GM19468 (cell line): ENCODE measurements at regions not wholly inside any gene's neighbourhood (a gene's known extent, or its start where the extent isn't known, plus 50 kb on each side); places are given as distances from the start of the nearest gene placed in this dataset.
A peak's percentile ranks its signal among the peaks of the same experiment; 100 is the strongest.
"Not testable (repeated sequence)": the region's sequence is repeated elsewhere in the genome, so short reads cannot be mapped to it uniquely, and the experiment has no call there.

Experiments used
- ATAC-seq: cut with Tn5 transposase; IDR thresholded peaks from one replicate; pipeline ENCODE4 v1.9.1; 2021; ENCODE audit warnings: mild to moderate bottlenecking, moderate library complexity, moderate number of reproducible peaks; ENCODE audit not compliant: unreplicated experiment; ENCODE audit errors: extremely low read depth

GRCh38 chr4:162506253-162506652 lies 342.5 kb upstream of the FSTL5 start:
- ATAC-seq, result no peak

- no peak for ATAC-seq
Measured at GRCh38 chr4:162503868-162504267, 340.1 kb upstream of the FSTL5 start.

GRCh38 chr4:162502109-162502508 lies 338.3 kb upstream of the FSTL5 start:
- no peak for ATAC-seq

- no peak for ATAC-seq
Measured at GRCh38 chr4:162499478-162499877, 335.7 kb upstream of the FSTL5 start.

GRCh38 chr4:162498168-162498567 lies 334.4 kb upstream of the FSTL5 start:
- no peak for ATAC-seq

GRCh38 chr4:162497564-162498167 lies 333.9 kb upstream of the FSTL5 start:
- ATAC-seq, result peak; percentile 38

- no peak for ATAC-seq
Measured at GRCh38 chr4:162494935-162495334, 331.1 kb upstream of the FSTL5 start.

- no peak for ATAC-seq
Measured at GRCh38 chr4:162485486-162485885, 321.7 kb upstream of the FSTL5 start.

GRCh38 chr4:162475246-162475645 lies 311.4 kb upstream of the FSTL5 start:
- no peak for ATAC-seq

GRCh38 chr4:162469977-162470376 lies 306.2 kb upstream of the FSTL5 start:
- no peak for ATAC-seq

- not testable (repeated sequence) for ATAC-seq
Measured at GRCh38 chr4:162465356-162465755, 301.6 kb upstream of the FSTL5 start.

GRCh38 chr4:162461952-162462351 lies 298.2 kb upstream of the FSTL5 start:
- ATAC-seq, result no peak

- no peak for ATAC-seq
Measured at GRCh38 chr4:162458051-162458450, 294.3 kb upstream of the FSTL5 start.

- ATAC-seq, result no peak
Measured at GRCh38 chr4:162457071-162457865, 293.5 kb upstream of the FSTL5 start.

GRCh38 chr4:162456106-162456505 lies 292.3 kb upstream of the FSTL5 start:
- ATAC-seq, result no peak

- ATAC-seq, result no peak
Measured at GRCh38 chr4:162450531-162451035, 286.8 kb upstream of the FSTL5 start.

GRCh38 chr4:162443510-162443909 lies 279.7 kb upstream of the FSTL5 start:
- no peak for ATAC-seq

GRCh38 chr4:162442128-162442527 lies 278.3 kb upstream of the FSTL5 start:
- ATAC-seq, result no peak

- no peak for ATAC-seq
Measured at GRCh38 chr4:162422312-162422711, 258.5 kb upstream of the FSTL5 start.

GRCh38 chr4:162410854-162411253 lies 247.1 kb upstream of the FSTL5 start:
- no peak for ATAC-seq

GRCh38 chr4:162409048-162409447 lies 245.2 kb upstream of the FSTL5 start:
- ATAC-seq, result no peak

- no peak for ATAC-seq
Measured at GRCh38 chr4:162408309-162408708, 244.5 kb upstream of the FSTL5 start.
